EL (cell line): ENCODE measurements at regions not wholly inside any gene's neighbourhood (a gene's known extent, or its start where the extent isn't known, plus 50 kb on each side); places are given as distances from the start of the nearest gene placed in this dataset.

ENCODE experiments used
- DNase-seq: peaks from one replicate; pipeline ENCODE4 v3.0.0-alpha.2; 2016

DNA sequence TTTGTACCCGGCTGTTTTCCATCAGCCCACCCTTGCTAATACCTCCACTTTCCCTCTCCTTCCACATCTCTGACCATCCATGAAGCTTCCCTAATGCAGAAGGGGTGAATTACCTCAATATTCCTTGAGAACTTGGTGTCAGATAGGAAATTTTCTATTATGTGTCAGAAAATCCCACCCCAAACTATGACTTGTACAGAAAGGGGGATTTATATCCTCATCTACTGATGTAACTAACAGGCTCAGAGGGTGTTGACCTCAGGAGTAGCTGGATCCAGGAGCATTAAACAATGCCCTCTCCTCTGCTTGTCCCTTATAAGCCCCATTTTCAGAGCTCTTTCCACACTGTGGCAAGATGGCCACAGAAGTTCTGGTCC lies 242.8 kb upstream of the TLE3 start:
- DNase-seq, result no peak

DNA sequence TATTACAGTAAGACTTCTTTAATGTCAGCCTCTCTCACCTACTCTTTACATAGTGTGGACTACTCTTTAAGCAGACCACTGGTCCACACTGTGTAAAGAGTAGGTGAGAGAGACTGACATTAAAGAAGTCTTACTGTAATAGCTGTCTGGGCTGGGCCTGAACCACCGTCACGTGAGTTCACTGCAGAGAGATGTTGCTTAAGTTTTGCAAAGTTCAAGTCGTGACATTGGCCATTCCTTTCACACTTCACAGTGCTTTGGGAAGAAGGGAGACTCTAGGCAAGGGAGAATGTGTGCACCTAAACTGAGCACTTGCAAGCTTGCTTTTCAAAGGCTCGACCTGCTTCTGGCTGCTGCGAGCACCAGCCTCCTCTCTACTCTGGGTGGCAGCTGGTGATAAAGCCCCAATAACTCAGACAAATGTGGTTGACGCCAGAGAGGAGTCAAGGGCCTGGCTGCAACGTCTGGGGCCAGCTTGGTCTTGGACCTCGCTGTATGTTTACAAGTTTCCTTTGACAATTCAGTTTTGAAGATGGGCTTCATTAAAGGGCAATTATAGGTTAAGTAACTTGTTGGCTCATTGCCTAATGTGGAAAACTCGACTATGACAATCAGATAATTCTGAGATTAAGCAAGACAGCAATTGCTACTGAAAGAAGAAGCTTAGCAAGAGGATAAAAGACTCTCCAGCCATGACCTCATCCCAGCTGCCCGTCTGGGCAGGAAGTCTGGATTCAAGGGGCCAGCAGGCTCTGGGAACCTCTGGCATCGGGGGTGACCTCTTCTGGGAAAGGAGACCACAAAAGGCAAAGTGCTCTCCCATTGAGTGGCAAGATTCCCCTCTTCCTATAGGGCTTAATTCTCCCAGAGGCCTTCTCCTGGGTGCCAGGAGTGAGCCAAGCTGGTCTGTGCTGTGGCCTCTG lies 242.1 kb upstream of the TLE3 start:
- peak; percentile 41 for DNase-seq

DNA sequence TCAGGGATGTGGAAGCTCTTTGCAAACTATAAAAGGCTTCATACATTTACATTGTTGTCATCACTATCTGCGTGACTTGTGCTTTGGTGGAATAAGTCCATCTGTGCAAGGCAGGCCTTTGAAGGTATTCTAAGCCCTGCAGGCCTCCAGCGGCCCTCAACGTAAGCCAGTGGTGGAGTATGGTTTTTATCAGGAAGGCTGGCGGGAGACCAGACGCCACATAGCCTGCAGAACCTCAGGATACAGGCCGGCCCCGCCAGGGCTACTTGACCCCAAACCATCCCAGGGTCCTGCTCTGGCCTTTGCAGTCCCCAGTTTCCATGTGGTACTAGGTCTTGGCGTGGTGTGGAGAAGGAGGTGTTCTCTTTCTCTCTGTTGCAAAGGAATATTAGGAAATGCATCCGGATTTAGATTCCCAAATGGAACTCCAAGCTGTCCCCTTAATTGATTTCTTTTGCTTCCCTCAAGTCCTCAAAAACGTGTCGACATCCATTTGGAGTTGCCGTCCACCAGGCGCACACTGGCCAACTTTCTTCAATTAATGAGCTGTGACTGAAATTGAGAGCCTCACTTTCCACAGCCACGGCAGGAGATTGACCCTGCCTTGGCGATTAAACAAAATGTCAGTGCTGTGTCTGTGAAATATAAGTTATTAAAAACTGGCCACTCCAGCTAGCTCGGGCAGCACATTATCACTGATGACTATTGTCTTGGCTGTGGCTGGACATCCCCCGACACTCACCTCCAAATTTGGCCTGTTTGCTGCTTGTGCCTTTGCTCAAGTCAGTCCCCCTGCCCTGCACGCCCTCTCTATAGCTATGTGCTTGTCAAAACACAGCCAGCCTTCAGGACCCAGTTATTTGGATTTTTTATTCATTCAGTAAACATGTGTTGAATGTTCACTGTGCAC lies 239.8 kb upstream of the TLE3 start:
- DNase-seq, result no peak

DNA sequence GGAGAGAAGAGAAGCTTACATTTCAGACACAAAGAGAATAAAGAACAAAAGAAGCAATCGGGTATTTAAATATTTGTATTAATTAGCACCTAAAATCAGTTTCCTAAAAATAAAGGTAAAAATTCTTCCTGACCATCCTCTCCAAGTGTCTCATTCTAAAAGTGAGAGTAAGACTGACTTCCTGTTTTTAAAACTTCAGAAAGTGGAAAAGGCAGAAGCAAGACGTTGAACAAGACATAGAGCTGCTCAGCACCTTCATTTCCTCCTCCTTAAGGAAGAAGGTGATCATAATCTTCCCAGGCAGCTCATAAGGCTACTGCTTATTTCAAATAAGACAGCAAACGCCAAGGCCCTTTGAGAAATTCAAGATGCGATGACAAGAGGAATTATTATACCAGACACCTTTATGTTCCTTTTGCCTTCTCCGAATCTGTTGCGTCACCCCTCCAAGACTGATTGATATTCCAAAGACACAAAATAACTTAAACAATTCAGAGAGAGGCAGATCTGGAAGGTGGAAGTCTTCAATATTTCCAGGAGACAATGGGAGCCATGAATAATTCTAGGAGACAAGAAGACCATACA lies 238.8 kb upstream of the TLE3 start:
- DNase-seq, result no peak

DNA sequence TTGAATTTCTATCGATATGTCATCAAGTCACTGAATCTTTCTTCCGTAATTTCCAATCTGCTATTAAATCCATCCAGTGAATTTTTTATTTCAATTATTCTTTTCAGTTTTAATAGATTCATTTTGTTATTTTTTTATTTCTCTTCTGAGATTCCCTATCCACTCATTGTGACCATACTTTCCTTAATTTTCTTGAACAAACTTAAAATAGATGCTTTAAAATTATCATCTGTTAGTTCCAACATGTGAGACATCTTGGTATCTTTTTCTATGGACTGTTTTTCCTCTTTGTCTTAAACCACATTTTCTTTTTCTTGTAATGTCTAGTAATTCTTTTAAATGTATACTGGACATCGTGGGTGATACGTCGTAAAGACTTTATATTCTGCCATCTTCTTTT lies 236.6 kb upstream of the TLE3 start:
- DNase-seq, result no peak

DNA sequence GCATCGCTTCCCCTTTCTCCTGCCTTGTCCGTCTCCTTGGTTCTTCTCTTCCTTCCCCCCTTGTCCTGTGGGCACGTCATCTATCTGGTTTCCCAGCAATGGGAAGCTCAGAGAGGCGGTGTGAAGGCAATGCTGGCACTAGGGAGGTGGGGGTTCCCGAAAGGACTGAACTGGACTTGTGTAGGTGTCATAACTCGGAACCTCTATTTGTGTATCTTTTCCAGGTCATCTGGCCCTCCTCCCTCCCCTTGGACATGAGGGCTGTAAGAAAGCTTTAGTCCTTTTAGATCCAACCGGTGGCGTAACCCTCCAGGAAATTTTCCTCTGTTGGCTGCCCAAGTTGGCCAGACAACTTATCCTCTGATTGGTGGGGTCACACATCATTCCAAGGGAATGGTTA lies 231.5 kb upstream of the TLE3 start:
- DNase-seq, result no peak

DNA sequence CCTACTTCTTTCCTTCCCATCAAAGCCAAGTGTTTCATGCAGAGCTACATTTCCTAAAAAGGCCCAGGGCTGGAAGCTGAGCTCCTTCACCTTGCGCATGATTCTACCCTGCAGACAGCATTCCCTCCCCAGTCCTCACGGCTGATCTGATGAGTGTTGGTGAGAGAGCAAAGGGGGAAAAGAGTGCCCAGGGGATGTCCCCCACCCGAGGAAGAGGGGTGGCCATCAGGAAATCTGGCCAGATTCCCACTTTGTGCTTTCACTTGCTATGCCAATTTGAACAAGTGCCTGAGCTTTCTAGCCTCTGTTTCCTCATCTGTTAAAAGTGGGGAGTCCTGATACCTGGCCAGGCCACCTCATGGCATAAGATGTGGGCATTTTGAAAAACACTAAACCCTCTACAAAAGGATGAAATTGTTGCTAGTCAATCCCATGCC lies 231.0 kb upstream of the TLE3 start:
- no peak for DNase-seq

DNA sequence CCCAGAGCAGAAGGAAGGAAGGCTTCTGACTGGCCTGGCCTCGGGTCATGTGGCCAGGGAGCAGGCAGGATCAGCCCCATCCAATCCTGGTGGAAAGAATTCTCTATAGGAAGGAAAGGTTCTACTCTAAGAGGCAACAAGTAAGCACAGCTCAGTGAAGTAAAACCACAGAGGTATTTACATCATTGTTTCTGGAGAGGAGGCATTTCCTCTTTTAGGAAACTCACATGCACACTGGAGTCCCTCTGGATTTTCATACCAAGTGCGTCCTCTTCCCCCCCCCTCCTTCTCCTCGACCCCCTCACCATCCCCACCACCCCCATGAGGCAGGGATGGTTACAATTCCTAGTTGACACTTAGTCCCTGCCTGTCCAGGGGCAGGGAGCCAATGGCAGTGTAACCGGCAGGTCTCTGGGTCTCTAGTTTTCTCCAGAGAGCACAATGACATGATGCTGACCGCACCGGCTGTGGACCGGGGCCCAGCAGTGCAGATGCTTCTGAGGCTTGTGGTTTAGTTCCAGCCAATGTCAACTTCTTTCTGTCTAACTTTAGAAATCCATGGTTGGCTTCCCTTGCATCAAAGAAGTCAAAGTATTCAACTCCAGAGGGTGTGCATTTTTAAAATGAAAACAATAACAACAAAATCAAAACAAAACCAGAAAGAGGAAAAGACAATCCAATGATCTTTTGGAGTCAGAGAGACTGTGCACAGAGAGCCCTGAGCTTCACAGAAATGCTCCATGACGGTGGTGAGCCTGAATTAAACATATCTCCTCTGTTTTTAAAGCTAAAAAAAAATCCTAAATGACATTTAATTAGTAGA lies 230.3 kb upstream of the TLE3 start:
- peak; percentile 74 for DNase-seq

DNA sequence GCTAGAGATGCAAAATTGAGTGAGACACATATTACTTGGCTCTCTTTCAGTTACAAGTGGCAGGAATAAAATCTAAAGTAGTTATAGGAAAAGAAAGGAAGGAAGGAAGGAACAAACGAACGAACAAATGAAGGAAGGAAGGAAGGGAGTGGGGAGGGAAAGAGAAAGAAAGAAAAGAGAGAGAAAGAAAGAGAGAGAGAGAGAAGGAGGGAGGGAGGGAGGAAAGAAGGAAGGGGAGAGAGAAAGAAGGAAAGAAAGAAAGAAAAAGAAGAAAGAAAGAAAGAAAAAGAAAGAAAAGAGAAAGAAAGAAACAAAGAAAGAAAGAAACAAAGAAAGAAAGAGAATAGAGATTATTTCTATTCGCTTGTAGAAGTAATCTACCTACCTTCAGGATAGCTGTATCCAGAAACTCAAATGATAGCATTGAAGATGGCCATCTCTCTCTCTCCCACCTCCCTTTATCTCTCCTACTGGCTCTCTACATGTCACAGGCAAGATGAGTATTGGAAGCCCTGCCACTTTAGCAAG lies 229.7 kb upstream of the TLE3 start:
- no peak for DNase-seq

DNA sequence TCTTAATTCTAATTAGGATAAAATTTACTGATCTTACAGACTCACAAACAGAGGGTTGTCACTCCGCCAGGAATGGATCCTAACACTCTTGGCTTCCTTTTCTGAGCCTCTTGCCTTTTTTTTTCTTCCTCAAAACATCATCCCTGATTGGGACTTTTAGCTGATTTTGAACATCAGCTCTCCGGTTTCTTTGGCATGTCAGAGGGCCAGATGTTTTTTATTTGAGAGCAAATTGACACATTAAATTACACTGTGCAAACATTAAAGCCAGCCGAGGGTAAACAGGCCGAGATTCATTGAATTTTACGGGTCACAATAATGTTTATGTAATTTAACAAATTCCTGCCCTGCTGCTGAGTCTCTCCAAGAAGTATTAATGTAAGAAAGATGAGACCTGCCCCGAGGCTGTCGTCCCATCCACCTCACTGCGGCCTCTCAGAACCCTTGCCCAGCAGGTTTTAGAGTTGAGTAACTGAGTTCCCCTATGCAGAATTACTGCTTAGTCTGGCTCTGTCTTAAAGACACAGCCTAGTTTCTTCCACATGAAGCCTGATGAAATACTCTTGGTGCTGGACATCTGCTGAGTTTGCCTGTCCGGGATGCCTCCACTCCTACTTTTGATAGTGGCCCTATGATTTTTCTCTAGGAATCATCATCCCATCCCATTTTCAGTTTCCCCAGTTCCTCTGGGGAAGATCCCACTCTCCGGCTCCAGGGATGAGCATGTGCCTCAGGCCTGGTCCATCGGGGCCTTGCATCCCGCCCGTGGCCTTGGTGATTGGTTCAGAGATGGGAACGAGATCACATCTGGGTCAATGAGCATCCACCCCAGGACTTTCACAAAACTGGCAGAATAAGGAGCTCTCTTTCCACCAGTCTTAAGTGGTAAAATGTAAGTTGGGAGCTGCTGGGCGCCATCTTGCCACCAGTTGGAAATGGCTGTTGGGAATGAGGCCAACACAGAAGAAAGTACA lies 226.6 kb upstream of the TLE3 start:
- peak; percentile 85 for DNase-seq

DNA sequence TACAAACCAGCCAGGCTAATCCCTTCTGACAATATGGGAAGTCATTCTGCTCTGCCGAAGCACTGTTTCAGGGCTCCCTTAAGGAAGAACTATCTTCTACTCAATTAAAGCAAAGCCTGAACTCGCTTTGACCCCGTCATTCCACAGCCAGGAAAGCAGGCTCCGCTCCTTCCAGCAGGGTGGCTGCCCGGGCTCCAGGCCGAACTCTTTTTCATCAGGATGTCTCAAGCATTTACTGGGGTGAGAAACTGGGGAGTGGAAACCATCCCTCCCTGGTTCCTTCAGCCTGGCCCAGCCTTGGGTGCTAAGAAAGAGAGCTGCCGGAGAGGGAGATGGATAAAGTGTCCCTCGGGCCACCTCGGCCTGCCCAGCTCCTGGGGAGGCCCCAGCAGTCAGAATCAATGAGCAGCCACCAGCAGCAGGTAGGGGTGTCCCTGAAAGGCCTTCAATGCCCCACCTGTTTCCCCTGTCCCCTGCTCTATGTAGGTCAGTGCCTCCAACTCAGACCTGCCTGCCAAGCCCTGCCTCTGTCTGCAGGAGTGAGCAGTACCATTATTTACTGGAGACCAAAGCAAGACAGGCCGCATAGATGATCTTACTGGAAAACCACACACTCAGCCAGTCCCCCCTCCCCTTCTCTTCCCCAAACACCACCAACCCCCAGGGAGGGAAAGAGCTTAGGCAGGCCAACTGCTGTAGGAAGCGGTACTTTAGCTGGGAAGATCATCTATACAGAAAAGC lies 225.6 kb upstream of the TLE3 start:
- DNase-seq, result peak; percentile 20

DNA sequence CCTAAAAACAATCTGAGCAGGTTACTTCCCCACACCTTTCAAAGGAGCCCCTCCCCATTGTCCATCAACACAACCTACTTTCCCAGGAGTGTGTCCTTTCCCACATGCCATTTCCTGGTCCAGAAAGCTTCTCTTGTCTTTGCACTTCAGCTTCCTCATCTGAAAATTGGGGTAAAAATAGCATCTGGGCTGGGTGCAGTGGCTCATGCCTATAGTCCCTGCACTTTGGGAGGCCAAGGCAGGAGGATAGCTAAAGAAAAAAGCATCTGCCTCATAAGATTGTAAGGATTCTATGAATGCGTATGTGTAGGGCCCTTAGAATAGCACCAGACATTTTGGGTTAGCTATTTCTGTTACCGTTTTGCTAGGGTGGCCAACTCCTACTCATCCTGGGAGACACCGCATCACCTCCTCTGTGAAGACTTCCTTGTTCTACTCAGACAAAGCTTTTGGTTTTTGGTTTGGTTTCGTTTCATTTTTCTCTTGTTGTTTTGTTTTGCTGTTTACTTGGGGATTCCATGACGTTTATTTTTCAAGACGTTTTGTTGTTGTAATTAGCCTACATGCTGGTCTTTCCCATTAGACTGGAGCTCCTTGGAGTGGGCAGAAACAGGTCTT lies 224.4 kb upstream of the TLE3 start:
- DNase-seq, result no peak

DNA sequence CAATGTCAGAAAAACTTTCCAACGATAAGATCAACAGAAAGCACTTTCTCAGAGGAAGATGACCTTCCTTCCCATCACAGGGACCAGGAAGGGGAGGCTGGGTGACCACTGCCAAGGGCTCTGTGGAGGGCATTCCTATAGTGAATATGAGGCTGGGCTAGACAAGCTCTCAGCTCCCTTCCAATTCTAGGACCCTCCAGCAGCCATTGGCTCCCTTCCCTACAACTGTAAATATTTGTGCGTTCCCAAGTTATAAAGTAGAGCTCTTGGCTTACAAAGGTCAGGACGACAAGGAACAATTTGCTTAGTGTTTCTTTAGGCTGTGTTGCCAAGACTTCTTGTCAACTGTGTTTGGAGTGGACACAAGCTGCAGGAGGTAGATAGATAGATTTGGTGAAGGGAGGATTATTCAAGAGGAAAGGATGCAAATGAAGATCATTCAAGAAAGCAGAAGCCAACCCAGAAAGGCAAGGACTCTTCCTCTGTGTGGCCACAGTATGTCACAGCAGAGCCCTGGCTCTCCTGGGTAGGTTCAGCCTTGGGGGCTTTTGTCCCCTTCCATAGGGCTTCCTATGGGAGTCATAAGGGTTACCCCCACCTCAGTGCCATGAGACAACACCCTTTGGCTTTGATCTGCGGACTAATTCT lies 223.6 kb upstream of the TLE3 start:
- DNase-seq, result no peak

DNA sequence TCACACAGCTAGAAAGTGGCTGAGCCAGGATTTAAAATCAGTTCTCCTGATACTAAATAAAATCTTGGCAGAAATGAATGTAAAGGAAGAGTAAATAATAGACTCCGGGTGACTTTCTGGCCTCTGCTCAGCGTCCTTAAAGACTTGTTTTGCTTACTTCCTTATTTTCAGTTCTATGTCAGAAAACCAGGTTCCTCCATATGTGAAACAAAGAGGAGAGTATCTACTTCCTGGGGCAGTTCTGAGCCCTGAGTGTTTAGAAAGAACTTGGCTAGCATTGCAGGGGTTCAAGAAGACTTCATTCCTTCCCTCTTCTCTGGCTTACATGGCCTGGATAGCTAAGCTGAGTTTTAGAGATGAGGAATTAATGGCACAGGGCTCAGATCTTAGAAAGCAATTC lies 222.8 kb upstream of the TLE3 start:
- DNase-seq, result no peak

DNA sequence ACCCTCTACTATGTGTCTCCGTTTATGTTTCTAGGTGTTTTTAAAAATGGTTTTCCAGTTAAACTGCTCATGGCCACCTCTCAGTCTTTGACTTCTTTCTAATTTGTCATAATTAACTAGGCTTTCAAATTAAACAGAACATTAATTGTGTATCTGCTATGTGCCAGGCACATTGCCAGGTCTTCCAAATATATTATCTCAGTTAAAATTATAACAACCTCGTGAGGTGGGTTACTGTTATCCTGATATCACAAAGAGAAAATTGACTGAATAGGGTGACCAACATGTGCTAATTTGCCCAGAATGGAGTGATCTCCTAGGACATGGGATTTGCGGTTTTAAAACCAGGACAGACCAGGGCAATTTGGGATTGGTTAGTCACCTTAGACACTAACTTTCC lies 222.4 kb upstream of the TLE3 start:
- DNase-seq, result no peak

DNA sequence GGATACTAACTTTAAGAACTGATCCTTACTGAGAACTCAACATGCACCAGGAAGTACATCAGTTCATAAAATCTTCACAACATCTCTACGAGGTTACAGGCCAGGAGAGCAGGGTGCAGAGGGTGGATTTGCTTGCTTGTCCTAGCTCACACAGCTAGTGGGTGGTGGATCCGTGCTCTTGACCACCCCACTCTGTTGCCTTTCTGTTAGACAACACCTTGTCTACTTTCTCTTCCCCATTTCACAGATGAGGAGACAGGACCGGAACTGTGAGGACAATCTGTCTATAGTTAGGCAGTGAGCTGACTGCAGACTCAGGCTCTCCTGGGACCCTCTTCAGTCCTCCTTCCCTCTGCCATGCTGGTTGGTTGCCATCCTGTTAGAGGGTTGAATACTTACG lies 221.7 kb upstream of the TLE3 start:
- DNase-seq, result no peak

DNA sequence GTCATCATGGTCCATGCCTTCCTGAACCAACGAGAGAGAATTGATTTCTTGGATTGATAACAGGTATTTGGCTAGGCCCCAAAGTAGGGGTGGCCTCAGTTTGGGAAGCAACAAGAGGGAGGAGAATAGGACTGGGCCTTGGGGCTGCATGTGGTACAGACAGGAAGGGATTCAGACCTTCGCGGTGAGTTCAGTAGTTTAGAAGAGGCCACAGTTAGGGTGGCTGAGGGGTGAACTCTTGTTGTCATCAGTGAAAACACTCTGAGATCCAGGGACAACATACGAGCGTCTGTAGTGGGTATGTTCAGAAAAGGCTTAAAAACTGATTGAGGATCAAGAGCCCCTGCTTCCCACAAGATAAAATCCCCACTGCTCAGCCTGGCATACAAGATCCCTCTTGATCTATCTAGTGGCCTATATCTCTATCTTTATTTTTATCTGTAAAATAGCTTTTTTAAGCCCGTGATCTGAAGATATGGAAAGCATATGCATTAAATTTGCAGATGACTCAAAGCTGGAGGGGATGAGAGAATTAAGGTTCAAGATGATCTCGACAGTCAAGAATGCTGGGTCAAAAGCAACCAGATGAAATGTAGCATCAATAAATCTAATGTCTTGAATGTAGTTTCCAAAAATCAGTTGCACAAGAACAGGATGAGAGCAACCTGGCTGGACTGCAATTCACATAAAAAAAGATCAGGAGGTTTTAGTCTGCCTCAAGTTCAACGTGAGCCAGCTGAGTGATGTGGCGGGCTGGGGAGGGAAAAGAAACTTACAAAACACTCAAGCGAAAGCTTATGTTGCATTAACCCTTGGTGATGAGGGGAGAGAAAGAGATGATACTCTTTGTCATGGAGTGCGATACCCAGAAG lies 221.1 kb upstream of the TLE3 start:
- DNase-seq, result peak; percentile 87

DNA sequence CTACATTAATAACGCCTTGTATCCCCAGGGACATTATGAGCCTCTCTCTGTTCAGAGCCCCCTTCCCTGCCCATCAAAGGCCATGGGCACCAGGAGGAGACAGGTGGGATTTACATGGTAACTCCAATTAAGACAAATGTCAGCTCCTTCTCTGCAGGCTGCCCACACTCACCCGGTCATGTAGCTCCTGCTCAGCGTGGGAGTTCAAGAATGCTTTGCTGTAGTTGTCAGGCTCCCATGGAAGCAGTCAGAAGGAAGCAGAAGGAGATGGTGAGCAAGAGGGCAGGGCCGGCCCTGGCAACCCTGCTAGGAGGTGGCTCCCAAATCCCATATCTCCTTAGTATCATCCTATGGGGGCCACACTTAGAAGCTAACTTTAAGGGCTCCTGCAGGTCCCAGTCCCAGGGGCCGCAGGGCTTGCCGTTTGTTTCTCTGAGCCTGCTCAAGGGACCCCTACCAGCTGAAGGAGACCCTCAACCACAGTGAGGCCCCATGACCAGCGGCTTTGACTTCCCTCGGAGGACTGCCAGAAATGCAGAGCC lies 218.4 kb upstream of the TLE3 start:
- no peak for DNase-seq
